ENCODE measurements at regions not wholly inside any gene's neighbourhood (a gene's known extent, or its start where the extent isn't known, plus 50 kb on each side); places are given as distances from the start of the nearest gene placed in this dataset.

DNA sequence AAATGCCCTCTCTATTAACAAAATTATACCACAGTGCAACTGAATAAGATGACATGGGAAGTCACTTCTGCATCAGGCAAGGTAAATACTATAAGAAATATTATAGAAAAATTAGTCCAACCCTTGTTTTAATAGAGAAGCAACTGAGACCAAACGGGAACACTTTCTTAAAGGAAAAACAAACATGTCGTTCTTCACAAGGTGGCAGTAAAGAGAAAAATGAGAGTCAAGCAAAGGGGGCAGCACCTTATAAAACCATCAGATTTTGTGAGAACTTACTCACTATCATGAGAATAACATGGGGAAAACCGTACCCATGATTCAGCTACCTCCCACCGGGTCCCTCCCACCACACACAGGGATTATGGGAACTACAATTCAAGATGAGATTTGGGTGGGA is 481.7 kb upstream of the CRIM1 start:
- Histone ChIP-seq H3K4me3 (ENCODE audit: low read depth in 1 of 3, low read length in 3 of 3) (no peak overlapping the region), H3K27me3 (ENCODE audit: control insufficient read depth in 3 of 3, insufficient read depth in 3 of 3, low read length in 3 of 3) (no peaks in the 10 kb centered on the region), H3K4me1 (ENCODE audit: control insufficient read depth in 3 of 3, insufficient read depth in 2 of 3, low read depth in 1 of 3, low read length in 2 of 3) (no peaks in the 10 kb centered on the region), H3K27ac (ENCODE audit: low read depth in 1 of 3, low read length in 2 of 3) (no peak overlapping the region), H3K36me3 (ENCODE audit: control insufficient read depth in 3 of 3, insufficient read depth in 2 of 3, low read depth in 1 of 3, low read length in 3 of 3) (no peaks in the 10 kb centered on the region), H3K9me3 (ENCODE audit: control insufficient read depth in 2 of 2, insufficient read depth in 1 of 2, low read depth in 1 of 2, low read length in 1 of 2) (no peaks in the 10 kb centered on the region)
- 66 to 77% (median 74%) methylated on average over 4 of the region's 4 CpGs for WGBS, 3 donors
- DNase-seq (no peak), FAIRE-seq (no peak)

DNA sequence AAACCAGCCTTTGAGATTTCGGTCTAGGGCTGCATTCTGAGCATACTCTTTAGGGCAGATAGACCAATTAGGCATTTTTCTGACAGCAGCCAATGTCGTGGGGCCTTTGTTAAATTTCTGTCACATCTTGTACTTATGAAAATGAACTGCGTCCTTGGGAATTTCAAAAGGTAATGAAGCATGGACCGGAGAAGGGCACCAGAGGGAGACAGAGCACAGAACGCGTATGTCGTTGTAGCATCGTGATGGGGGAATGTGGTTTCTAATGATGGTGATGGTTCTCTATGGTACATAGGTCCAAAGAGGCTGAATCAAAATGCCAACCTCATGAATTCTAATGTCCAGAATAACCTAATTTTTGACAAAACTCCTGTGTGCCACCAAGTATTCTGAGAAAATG is 483.9 kb upstream of the CRIM1 start:
- no peaks in the 10 kb centered on the region for H3K4me1 ChIP-seq (ENCODE audit: control insufficient read depth in 3 of 3, insufficient read depth in 2 of 3, low read depth in 1 of 3, low read length in 2 of 3)
- FAIRE-seq (no peak), DNase-seq (peak in 1 of 2 donors; percentile 3)
- H3K27ac ChIP-seq (ENCODE audit: low read depth in 1 of 3, low read length in 2 of 3) = no peak overlapping the region
- H3K9me3 ChIP-seq (ENCODE audit: control insufficient read depth in 2 of 2, insufficient read depth in 1 of 2, low read depth in 1 of 2, low read length in 1 of 2) = no peaks in the 10 kb centered on the region
- no peaks in the 10 kb centered on the region for H3K36me3 ChIP-seq (ENCODE audit: control insufficient read depth in 3 of 3, insufficient read depth in 2 of 3, low read depth in 1 of 3, low read length in 3 of 3)
- H3K4me3 ChIP-seq (ENCODE audit: low read depth in 1 of 3, low read length in 3 of 3) = no peak overlapping the region
- 58 to 82% (median 67%) methylated on average over 8 of the region's 8 CpGs for WGBS, 3 donors
- H3K27me3 ChIP-seq (ENCODE audit: control insufficient read depth in 3 of 3, insufficient read depth in 3 of 3, low read length in 3 of 3) = no peaks in the 10 kb centered on the region

DNA sequence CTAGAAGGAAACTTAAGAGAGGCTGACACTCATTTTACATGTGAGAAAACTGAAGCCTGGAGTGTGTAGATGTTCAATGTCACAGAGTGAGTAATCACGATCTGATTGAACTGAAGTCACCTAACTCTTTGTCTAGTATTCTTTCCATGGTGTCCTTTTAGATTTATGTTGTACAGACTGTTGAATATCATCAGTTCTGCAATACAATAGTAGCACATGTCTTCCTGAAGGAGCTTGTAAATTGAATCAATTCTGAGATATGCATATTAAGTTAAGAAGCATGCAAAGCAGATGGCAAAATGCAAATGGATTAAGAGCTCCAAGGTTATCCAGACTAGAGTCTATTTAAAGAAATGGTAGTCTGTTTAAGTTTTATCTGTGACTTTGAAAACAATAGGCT is 484.9 kb upstream of the CRIM1 start:
- Histone ChIP-seq H3K27ac (ENCODE audit: low read depth in 1 of 3, low read length in 2 of 3) (no peak overlapping the region), H3K36me3 (ENCODE audit: control insufficient read depth in 3 of 3, insufficient read depth in 2 of 3, low read depth in 1 of 3, low read length in 3 of 3) (no peaks in the 10 kb centered on the region), H3K27me3 (ENCODE audit: control insufficient read depth in 3 of 3, insufficient read depth in 3 of 3, low read length in 3 of 3) (no peaks in the 10 kb centered on the region), H3K9me3 (ENCODE audit: control insufficient read depth in 2 of 2, insufficient read depth in 1 of 2, low read depth in 1 of 2, low read length in 1 of 2) (no peaks in the 10 kb centered on the region), H3K4me1 (ENCODE audit: control insufficient read depth in 3 of 3, insufficient read depth in 2 of 3, low read depth in 1 of 3, low read length in 2 of 3) (no peaks in the 10 kb centered on the region), H3K4me3 (ENCODE audit: low read depth in 1 of 3, low read length in 3 of 3) (no peak overlapping the region)
- no peak for FAIRE-seq
- 37 to 66% (median 65%) methylated on average over 1 of the region's 1 CpG for whole genome bisulfite sequencing, 3 donors
- DNase-seq = no peak

DNA sequence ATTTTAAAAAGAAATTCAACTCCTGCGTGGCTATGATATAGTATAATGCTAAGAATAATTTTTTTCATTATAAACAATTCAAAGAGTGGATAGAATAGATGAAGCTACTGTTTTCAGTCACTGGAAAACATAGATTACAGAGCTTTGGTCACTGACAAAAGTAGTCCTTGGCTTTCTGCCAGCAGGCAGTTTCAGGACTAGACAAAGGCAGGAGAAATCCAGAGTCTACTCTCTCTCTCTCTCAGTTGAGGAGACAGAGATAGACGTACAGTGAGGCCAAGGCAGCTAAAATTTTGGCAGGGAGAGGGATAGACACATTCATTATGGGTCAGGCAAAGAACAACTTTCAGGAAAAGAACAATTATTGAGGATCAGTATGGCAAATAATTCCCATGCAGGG is 491.4 kb upstream of the CRIM1 start:
- DNase-seq (peak in 1 of 2 donors; percentile 2), FAIRE-seq (no peak)
- H3K4me1 ChIP-seq (ENCODE audit: control insufficient read depth in 3 of 3, insufficient read depth in 2 of 3, low read depth in 1 of 3, low read length in 2 of 3) = no peaks in the 10 kb centered on the region
- H3K27ac ChIP-seq (ENCODE audit: low read depth in 1 of 3, low read length in 2 of 3) = no peak overlapping the region
- no peaks in the 10 kb centered on the region for H3K9me3 ChIP-seq (ENCODE audit: control insufficient read depth in 2 of 2, insufficient read depth in 1 of 2, low read depth in 1 of 2, low read length in 1 of 2)
- 41 to 49% (median 48%) methylated on average over 2 of the region's 2 CpGs for WGBS, 3 donors
- no peaks in the 10 kb centered on the region for H3K27me3 ChIP-seq (ENCODE audit: control insufficient read depth in 3 of 3, insufficient read depth in 3 of 3, low read length in 3 of 3)
- H3K36me3 ChIP-seq (ENCODE audit: control insufficient read depth in 3 of 3, insufficient read depth in 2 of 3, low read depth in 1 of 3, low read length in 3 of 3) = no peaks in the 10 kb centered on the region
- H3K4me3 ChIP-seq (ENCODE audit: low read depth in 1 of 3, low read length in 3 of 3) = no peak overlapping the region

DNA sequence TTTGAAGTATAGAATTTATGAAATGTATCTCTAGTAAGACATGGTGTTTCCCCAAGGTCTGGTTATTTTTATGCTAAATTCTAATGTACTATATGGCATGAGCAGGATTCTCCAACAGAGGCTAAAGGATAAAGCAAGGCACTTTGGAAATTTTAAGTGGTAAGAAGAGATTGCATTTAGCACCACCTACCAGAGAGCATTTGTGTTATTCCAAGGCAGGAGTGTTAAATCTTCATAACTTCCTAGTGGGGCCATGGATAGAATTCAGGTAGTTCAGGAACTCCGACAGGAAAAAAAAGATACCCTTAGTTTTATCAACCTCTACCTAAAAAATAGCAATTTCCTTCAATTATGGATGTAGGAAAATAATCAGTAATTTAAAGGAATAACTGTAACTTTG is 497.4 kb upstream of the CRIM1 start:
- FAIRE-seq = no peak
- no peaks in the 10 kb centered on the region for H3K9me3 ChIP-seq (ENCODE audit: control insufficient read depth in 2 of 2, insufficient read depth in 1 of 2, low read depth in 1 of 2, low read length in 1 of 2)
- DNase-seq = no peak
- H3K27me3 ChIP-seq (ENCODE audit: control insufficient read depth in 3 of 3, insufficient read depth in 3 of 3, low read length in 3 of 3) = no peaks in the 10 kb centered on the region
- WGBS, 3 donors = 76 to 90% (median 89%) methylated on average over 1 of the region's 1 CpG
- no peaks in the 10 kb centered on the region for H3K4me1 ChIP-seq (ENCODE audit: control insufficient read depth in 3 of 3, insufficient read depth in 2 of 3, low read depth in 1 of 3, low read length in 2 of 3)
- H3K4me3 ChIP-seq (ENCODE audit: low read depth in 1 of 3, low read length in 3 of 3) = no peak overlapping the region
- no peak overlapping the region for H3K27ac ChIP-seq (ENCODE audit: low read depth in 1 of 3, low read length in 2 of 3)
- no peaks in the 10 kb centered on the region for H3K36me3 ChIP-seq (ENCODE audit: control insufficient read depth in 3 of 3, insufficient read depth in 2 of 3, low read depth in 1 of 3, low read length in 3 of 3)

DNA sequence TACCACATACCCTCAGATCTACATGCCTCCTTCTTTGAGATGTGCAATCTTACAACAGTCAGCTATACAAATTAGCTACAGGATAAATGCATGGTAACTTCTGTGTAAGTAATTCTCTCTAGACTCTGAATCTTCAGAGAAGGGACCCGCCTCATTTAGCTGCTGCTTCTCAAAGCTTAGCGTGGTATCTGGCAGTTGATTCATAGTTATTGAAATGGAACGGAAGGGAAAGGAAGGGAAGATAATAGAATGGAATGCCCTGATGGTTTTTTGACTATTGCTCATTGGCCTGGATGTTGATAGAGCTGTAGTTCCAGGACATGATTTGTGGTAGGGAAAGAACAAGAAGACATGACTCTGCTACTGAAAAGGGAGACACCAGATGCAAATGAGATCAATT is 498.1 kb upstream of the CRIM1 start:
- Histone ChIP-seq H3K4me1 (ENCODE audit: control insufficient read depth in 3 of 3, insufficient read depth in 2 of 3, low read depth in 1 of 3, low read length in 2 of 3) (no peaks in the 10 kb centered on the region), H3K36me3 (ENCODE audit: control insufficient read depth in 3 of 3, insufficient read depth in 2 of 3, low read depth in 1 of 3, low read length in 3 of 3) (no peaks in the 10 kb centered on the region), H3K4me3 (ENCODE audit: low read depth in 1 of 3, low read length in 3 of 3) (no peak overlapping the region), H3K27me3 (ENCODE audit: control insufficient read depth in 3 of 3, insufficient read depth in 3 of 3, low read length in 3 of 3) (no peaks in the 10 kb centered on the region), H3K9me3 (ENCODE audit: control insufficient read depth in 2 of 2, insufficient read depth in 1 of 2, low read depth in 1 of 2, low read length in 1 of 2) (no peaks in the 10 kb centered on the region), H3K27ac (ENCODE audit: low read depth in 1 of 3, low read length in 2 of 3) (no peak overlapping the region)
- 53 to 85% (median 76%) methylated on average over 3 of the region's 3 CpGs for WGBS, 3 donors
- FAIRE-seq (no peak), DNase-seq (no peak)

DNA sequence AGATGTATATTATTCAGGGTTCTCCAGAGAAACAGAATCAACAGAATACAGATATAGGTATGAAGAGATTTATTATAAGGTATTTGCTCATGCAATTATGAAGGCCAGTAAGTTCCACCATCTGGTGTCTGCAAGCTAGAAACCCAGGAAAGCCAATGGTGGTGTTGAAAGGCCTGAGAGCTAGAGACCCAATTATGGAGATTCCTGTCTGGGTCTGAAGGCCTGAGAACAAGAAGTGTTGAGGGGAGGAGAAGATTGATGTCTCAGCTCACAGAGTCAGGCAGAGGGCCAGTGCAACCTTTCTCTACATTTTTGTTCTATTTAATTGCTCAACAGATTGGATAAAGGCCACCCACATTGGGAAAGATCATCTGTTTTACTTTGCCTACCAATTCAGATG is 524.2 kb upstream of the CRIM1 start:
- Histone ChIP-seq H3K36me3 (ENCODE audit: control insufficient read depth in 3 of 3, insufficient read depth in 2 of 3, low read depth in 1 of 3, low read length in 3 of 3) (no peaks in the 10 kb centered on the region), H3K9me3 (ENCODE audit: control insufficient read depth in 2 of 2, insufficient read depth in 1 of 2, low read depth in 1 of 2, low read length in 1 of 2) (no peaks in the 10 kb centered on the region), H3K4me3 (ENCODE audit: low read depth in 1 of 3, low read length in 3 of 3) (no peak overlapping the region), H3K27me3 (ENCODE audit: control insufficient read depth in 3 of 3, insufficient read depth in 3 of 3, low read length in 3 of 3) (no peaks in the 10 kb centered on the region), H3K4me1 (ENCODE audit: control insufficient read depth in 3 of 3, insufficient read depth in 2 of 3, low read depth in 1 of 3, low read length in 2 of 3) (no peaks in the 10 kb centered on the region), H3K27ac (ENCODE audit: low read depth in 1 of 3, low read length in 2 of 3) (no peak overlapping the region)
- FAIRE-seq (no peak), DNase-seq (no peak)

DNA sequence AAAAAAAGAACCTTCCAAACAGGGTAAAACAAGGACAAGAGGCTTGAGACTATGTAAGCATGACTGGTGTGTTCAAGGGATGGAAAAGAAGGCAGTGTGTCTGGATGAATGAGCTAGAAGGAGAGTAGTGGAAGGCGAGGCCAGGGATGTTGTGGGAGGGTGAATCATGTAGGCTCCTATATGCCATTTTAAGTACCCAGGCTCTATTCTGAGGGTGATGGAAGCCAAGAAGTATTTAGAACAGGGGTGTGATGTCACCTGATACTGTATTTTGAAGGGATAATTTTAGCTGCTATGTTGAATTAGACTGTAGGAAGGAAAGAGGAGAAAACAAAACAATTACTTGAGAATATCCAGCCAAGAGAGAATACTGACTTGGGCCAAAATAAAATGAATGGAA is 524.7 kb upstream of the CRIM1 start:
- no peak overlapping the region for H3K27ac ChIP-seq (ENCODE audit: low read depth in 1 of 3, low read length in 2 of 3)
- 77 to 94% (median 79%) methylated on average over 1 of the region's 1 CpG for WGBS, 3 donors
- H3K4me1 ChIP-seq (ENCODE audit: control insufficient read depth in 3 of 3, insufficient read depth in 2 of 3, low read depth in 1 of 3, low read length in 2 of 3) = no peaks in the 10 kb centered on the region
- no peak for DNase-seq
- no peaks in the 10 kb centered on the region for H3K36me3 ChIP-seq (ENCODE audit: control insufficient read depth in 3 of 3, insufficient read depth in 2 of 3, low read depth in 1 of 3, low read length in 3 of 3)
- no peaks in the 10 kb centered on the region for H3K27me3 ChIP-seq (ENCODE audit: control insufficient read depth in 3 of 3, insufficient read depth in 3 of 3, low read length in 3 of 3)
- no peak for FAIRE-seq
- no peaks in the 10 kb centered on the region for H3K9me3 ChIP-seq (ENCODE audit: control insufficient read depth in 2 of 2, insufficient read depth in 1 of 2, low read depth in 1 of 2, low read length in 1 of 2)
- H3K4me3 ChIP-seq (ENCODE audit: low read depth in 1 of 3, low read length in 3 of 3) = no peak overlapping the region

DNA sequence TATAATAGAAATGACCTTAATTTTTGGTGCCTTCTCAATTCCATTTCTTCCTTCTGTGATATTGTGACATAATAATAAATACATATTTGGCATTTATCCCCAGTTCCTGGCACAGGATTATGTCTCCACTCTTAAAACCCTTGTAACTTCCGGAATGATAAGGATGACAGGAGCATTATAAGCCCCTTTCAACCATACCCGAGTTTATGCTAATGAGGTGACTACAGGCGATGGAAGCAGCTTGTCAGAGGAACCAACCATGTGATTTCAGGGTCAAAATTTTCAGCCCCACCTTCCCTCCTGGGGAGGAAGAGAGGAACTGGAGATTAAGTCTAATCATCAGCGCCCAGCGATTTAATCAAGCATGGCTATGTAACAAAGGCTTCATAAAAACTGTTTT is 528.5 kb upstream of the CRIM1 start:
- no peaks in the 10 kb centered on the region for H3K36me3 ChIP-seq (ENCODE audit: control insufficient read depth in 3 of 3, insufficient read depth in 2 of 3, low read depth in 1 of 3, low read length in 3 of 3)
- DNase-seq (no peak), FAIRE-seq (no peak)
- H3K9me3 ChIP-seq (ENCODE audit: control insufficient read depth in 2 of 2, insufficient read depth in 1 of 2, low read depth in 1 of 2, low read length in 1 of 2) = no peaks in the 10 kb centered on the region
- H3K27ac ChIP-seq (ENCODE audit: low read depth in 1 of 3, low read length in 2 of 3) = no peak overlapping the region
- no peaks in the 10 kb centered on the region for H3K4me1 ChIP-seq (ENCODE audit: control insufficient read depth in 3 of 3, insufficient read depth in 2 of 3, low read depth in 1 of 3, low read length in 2 of 3)
- no peaks in the 10 kb centered on the region for H3K27me3 ChIP-seq (ENCODE audit: control insufficient read depth in 3 of 3, insufficient read depth in 3 of 3, low read length in 3 of 3)
- no peak overlapping the region for H3K4me3 ChIP-seq (ENCODE audit: low read depth in 1 of 3, low read length in 3 of 3)
- WGBS, 3 donors = 83 to 87% (median 86%) methylated on average over 5 of the region's 5 CpGs

Data from small intestine (tissue), 7 donors.